Small intestine (tissue), 7 donors: ENCODE measurements at regions not wholly inside any gene's neighbourhood (a gene's known extent, or its start where the extent isn't known, plus 50 kb on each side); places are given as distances from the start of the nearest gene placed in this dataset.

Source experiments
- DNase-seq, 2 donors: peaks; one replicate each; pipeline versions ENCODE4 v3.0.0 to v3.0.0-alpha.2; 2013
- FAIRE-seq: peaks from 2 replicates; lab custom pipeline; 2012; peaks lifted over from hg19 to GRCh38; lab: Jason Lieb, UNC
- H3K27ac ChIP-seq, 3 donors: one replicate each; pipeline ENCODE4 v1.5.1; 2013; ENCODE audit warnings: low read length in 2 of 3, mild to moderate bottlenecking in 2 of 3, control low read depth in 1 of 3, inconsistent platforms in 1 of 3, low read depth in 1 of 3, moderate library complexity in 1 of 3
- H3K27me3 ChIP-seq, 3 donors: one replicate each; pipeline ENCODE4 v1.6.1; 2013; ENCODE audit warnings: low read length in 3 of 3, inconsistent platforms in 1 of 3; ENCODE audit not compliant: control insufficient read depth in 3 of 3, insufficient read depth in 3 of 3
- H3K36me3 ChIP-seq, 3 donors: one replicate each; pipeline ENCODE4 v1.6.1; 2013; ENCODE audit warnings: low read length in 3 of 3, inconsistent platforms in 1 of 3, low read depth in 1 of 3, mild to moderate bottlenecking in 1 of 3, moderate library complexity in 1 of 3; ENCODE audit not compliant: control insufficient read depth in 3 of 3, insufficient read depth in 2 of 3
- H3K4me1 ChIP-seq, 3 donors: one replicate each; pipeline ENCODE4 v1.6.1; 2013; ENCODE audit warnings: low read length in 2 of 3, inconsistent platforms in 1 of 3, low read depth in 1 of 3, mild to moderate bottlenecking in 1 of 3, moderate library complexity in 1 of 3; ENCODE audit not compliant: control insufficient read depth in 3 of 3, insufficient read depth in 2 of 3
- H3K4me3 ChIP-seq, 3 donors: one replicate each; pipeline ENCODE4 v1.5.1; 2013; ENCODE audit warnings: low read length in 3 of 3, control low read depth in 1 of 3, inconsistent platforms in 1 of 3, low read depth in 1 of 3, mild to moderate bottlenecking in 1 of 3, moderate library complexity in 1 of 3
- H3K9me3 ChIP-seq, 2 donors: one replicate each; pipeline ENCODE4 v1.6.1; 2013; ENCODE audit warnings: low read depth in 1 of 2, low read length in 1 of 2; ENCODE audit not compliant: control insufficient read depth in 2 of 2, insufficient read depth in 1 of 2
- WGBS, 3 donors: extraction: QIAGEN DNeasy Blood & Tissue Kit; methylation state at CpG; one replicate each; pipeline ENCODE4 v1.1.7; 2013; 5-methylcytosine and 5-hydroxymethylcytosine counted together
- donor health status: healthy with polysubstance abuse.
- donor health status: control.
- donor health status: control.
- donor health status: Bipolar disorder and iron deficiency.
- donor health status: healthy.

DNA sequence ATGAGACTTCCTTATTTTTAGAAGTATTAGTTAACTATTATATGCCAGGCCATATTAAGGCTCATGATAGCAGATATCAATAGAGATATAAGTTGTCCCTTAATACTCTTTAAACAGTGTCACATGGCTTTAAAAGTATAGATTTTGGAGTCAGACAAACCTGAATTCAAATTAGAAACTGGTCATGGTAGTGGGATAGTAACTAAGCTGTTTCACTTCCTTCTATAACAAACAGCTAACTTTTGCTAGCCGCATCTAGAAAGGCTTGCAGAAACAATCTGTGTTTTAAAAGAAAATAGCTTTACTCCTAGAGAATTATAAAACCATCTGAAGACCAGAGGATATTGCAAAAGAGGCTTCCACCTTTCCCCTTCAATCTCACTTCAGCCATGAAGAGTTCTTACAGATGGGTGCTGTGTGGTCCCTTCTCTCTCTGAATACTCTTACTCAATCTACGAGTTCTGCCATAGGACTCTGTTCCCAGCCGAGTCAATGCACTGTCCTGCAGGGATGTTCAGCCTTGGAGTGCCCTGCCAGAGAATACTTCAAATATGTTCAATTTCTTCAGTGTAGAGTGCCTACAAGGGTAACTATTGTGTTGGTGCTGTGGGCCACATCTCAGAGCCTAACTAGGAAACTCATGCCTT lies 810.2 kb downstream of the EFNA5 start:
- Histone ChIP-seq H3K9me3 (peaks cover 0 to 4% of the 10 kb centered on the region in 2 donors), H3K36me3 (no peaks in the 10 kb centered on the region), H3K4me3 (no peak overlapping the region), H3K27me3 (no peaks in the 10 kb centered on the region), H3K27ac (no peak overlapping the region), H3K4me1 (no peaks in the 10 kb centered on the region)
- 35 to 82% (median 58%) methylated on average over 3 of the region's 3 CpGs for WGBS, 3 donors
- no peak for DNase-seq
- FAIRE-seq: no peak

DNA sequence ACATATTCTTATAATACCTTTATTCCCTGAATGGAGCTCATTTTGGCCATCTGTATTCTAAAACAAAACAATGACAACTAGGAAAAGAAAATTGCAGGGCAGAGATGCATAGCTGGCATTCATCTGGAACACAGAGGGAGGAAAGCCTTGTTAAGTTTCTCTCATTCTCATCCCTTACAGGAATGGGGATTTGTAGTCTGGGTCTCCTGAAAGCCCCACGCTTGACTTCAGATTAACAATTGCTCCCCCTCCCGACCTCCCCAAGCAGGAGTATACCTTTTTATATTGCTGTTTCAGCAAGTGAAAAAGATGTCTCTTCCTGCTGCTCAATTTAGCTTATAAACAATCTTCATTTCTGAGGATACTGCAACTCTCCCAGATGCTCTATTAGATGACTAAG lies 812.1 kb downstream of the EFNA5 start:
- H3K4me3 ChIP-seq: no peak overlapping the region
- H3K27me3 ChIP-seq: no peaks in the 10 kb centered on the region
- FAIRE-seq (no peak), DNase-seq (no peak)
- peaks cover 0 to 4% of the 10 kb centered on the region in 2 donors for H3K9me3 ChIP-seq
- no peaks in the 10 kb centered on the region for H3K4me1 ChIP-seq
- no peaks in the 10 kb centered on the region for H3K36me3 ChIP-seq
- whole genome bisulfite sequencing, 3 donors: 56 to 63% (median 62%) methylated on average over 2 of the region's 2 CpGs
- no peak overlapping the region for H3K27ac ChIP-seq

DNA sequence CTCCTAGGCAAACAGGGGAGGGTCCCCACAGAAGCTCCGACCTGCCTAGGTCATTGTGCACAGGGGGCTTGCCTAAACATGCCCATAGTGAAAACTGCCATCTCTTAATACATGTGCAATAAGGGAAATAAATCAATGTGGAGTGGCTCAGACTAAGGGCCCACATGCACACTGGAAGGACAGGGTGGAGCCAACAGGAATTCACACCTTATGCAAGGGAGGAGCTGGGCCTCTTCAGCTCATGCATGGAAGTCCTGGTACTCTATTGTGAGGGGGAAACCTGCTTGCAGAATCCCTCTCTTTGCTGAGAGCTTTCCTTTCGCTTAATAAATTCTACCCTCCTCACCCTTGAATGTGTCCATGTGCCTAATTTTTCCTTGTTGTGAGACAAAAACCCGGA lies 815.8 kb downstream of the EFNA5 start:
- no peak for FAIRE-seq

DNA sequence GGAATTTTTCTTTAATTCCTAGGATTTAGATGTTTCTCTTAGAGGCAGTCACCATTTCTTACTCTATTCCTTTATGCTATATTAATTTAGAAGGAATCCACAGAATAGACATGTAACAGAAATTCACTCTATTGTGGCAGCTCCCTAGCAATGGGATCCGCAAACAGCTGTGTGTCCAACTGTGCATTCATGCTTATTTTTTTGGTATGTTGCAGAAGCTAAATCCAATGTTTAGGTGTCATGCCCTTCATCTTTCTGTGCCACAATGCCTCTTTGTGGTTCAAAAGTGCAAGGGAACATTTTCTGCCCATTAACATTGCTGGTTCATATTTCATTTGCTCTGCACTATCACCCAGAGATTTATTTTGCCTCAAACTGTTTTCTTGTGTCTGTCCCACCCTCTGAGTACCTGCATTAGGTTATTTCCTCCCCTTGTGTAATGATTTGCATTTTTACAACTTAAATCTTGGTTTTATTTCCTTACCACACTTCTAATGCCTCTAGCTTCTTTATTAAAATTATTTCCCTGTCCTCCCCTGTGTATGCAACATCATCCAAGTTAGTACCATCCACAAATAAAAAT lies 816.5 kb downstream of the EFNA5 start:
- Histone ChIP-seq H3K9me3 (peaks cover 0 to 4% of the 10 kb centered on the region in 2 donors), H3K27me3 (no peaks in the 10 kb centered on the region), H3K36me3 (no peaks in the 10 kb centered on the region), H3K27ac (no peak overlapping the region), H3K4me3 (no peak overlapping the region), H3K4me1 (no peaks in the 10 kb centered on the region)
- no peak for DNase-seq
- no peak for FAIRE-seq
- WGBS, 3 donors: 99 to 100% (median 100%) methylated on average over 1 of the region's 1 CpG

More for the DNA sequence above, 815.8 kb downstream of the EFNA5 start:
- WGBS, 3 donors: 83 to 87% (median 84%) methylated on average over 3 of the region's 3 CpGs
- H3K36me3 ChIP-seq: no peaks in the 10 kb centered on the region
- no peak overlapping the region for H3K27ac ChIP-seq
- no peaks in the 10 kb centered on the region for H3K27me3 ChIP-seq
- no peak overlapping the region for H3K4me3 ChIP-seq
- H3K4me1 ChIP-seq: no peaks in the 10 kb centered on the region
- H3K9me3 ChIP-seq: peaks cover 0 to 4% of the 10 kb centered on the region in 2 donors
- no peak for DNase-seq

DNA sequence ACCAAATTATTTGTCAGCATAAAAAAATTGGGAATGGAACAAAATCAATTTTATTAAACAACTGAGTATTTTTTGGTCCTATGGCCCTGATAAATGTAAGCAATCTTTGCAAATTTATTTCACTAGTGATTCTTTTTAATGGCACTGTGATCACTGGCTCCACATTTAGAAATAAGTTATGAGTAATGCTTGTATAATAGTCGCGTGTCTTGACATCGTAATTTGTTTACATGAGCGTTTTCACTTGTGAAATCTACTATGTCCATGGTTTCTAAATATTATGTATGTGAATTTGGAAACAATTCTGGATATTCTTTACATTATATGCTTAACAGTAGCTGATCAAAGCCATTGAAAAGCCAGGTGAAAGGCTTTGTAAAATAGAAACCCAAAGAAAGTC lies 817.5 kb downstream of the EFNA5 start:
- peaks cover 0 to 4% of the 10 kb centered on the region in 2 donors for H3K9me3 ChIP-seq
- DNase-seq (no peak), FAIRE-seq (no peak)
- WGBS, 3 donors: 73 to 91% (median 85%) methylated on average over 4 of the region's 4 CpGs
- no peaks in the 10 kb centered on the region for H3K4me1 ChIP-seq
- no peak overlapping the region for H3K4me3 ChIP-seq
- H3K27me3 ChIP-seq: no peaks in the 10 kb centered on the region
- no peaks in the 10 kb centered on the region for H3K36me3 ChIP-seq
- no peak overlapping the region for H3K27ac ChIP-seq

DNA sequence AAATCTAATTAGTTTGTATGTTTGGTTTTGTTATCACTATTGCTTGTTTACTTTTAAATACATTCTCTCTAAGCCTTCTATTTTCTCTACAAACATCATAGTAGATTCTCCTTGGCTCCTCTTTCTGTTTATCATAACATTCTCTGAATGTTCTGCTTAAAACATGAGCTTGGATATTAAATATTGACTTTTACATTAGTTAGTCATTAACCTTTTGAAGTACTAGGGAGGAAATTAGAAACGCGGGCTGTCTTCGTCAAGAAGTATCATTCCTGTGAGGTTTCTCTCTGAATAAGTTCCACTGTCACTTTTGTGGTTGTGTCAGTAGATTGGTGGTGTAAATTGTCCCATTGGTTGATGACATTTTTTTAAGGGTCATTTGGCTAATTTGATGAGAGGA lies 821.5 kb downstream of the EFNA5 start:
- no peak for DNase-seq
- Histone ChIP-seq H3K27me3 (no peaks in the 10 kb centered on the region), H3K4me1 (no peaks in the 10 kb centered on the region), H3K9me3 (no peaks in the 10 kb centered on the region), H3K36me3 (no peaks in the 10 kb centered on the region), H3K27ac (no peak overlapping the region), H3K4me3 (no peak overlapping the region)
- FAIRE-seq: peak; percentile 19
- 13 to 33% (median 32%) methylated on average over 3 of the region's 3 CpGs for WGBS, 3 donors

DNA sequence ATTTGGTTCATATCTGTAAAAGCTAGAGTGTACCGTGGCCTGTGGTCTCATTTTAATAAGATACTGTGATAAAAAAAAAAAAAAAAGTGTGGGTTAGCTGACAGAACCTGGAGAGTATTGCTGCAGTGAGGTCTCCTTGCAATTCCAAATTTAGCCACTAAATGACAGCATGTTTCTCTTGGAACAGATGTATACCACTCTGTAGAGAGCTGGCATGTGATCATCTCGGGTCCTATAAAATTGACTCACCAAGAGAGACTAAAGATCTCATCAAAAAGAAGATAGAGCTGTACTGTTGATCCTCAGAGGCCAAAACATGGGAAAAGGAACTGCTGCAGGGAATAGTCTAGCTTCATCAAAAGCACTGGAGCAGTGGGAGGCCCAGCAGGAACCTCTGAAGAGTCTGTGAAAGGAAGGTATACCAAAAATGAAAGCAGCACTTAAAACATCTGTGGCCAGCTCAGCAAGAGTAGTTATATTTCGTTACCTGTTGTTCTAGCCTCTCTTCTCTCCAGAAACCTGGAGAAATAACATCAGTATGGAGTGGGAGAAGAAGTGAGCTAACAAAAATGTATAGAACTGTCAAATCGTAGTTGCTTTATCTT lies 826.8 kb downstream of the EFNA5 start:
- no peak for FAIRE-seq
- H3K9me3 ChIP-seq: no peaks in the 10 kb centered on the region
- peak; percentile 23 to 30 for DNase-seq
- H3K27ac ChIP-seq: no peak overlapping the region
- no peak overlapping the region for H3K4me3 ChIP-seq
- no peaks in the 10 kb centered on the region for H3K36me3 ChIP-seq
- WGBS, 3 donors: 42 to 68% (median 53%) methylated on average over 4 of the region's 4 CpGs
- H3K27me3 ChIP-seq: no peaks in the 10 kb centered on the region
- H3K4me1 ChIP-seq: no peaks in the 10 kb centered on the region

DNA sequence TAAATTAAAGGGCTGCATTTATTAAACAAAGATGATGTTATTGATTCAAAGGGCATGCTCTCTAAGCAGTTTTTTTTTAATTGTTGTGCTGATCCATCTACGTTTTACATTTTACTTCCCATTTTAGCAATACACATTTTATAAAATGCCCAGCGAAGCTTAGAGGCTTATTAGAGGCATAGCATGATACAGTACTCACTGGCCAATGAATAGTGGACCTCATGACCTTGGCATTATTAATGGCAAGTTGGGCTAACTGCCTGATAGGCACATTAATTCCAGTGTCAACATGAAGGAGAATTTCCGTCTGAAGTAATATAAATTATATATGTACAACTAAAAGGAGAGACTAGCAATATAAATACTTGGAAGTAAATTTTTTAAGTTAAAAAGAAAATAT lies 837.2 kb downstream of the EFNA5 start:
- no peak overlapping the region for H3K27ac ChIP-seq
- H3K4me3 ChIP-seq: no peak overlapping the region
- no peak for DNase-seq
- H3K36me3 ChIP-seq: no peaks in the 10 kb centered on the region
- H3K4me1 ChIP-seq: no peaks in the 10 kb centered on the region
- no peaks in the 10 kb centered on the region for H3K27me3 ChIP-seq
- 24 to 45% (median 28%) methylated on average over 3 of the region's 3 CpGs for WGBS, 3 donors
- no peak for FAIRE-seq
- peaks cover 0 to 6% of the 10 kb centered on the region in 2 donors for H3K9me3 ChIP-seq
